Endothelial cell of umbilical vein (primary cell): ENCODE measurements at regions not wholly inside any gene's neighbourhood (a gene's known extent, or its start where the extent isn't known, plus 50 kb on each side); places are given as distances from the start of the nearest gene placed in this dataset.
"Not testable (repeated sequence)": the region's sequence is repeated elsewhere in the genome, so short reads cannot be mapped to it uniquely, and the experiment has no call there.

Experiments
- BruUV-seq: library from RNA; stranded (reverse); fragments of 400-500 nt; replicated peaks from 2 replicates; lab custom pipeline; 2021; lab: Mats Ljungman, UMichigan
- CTCF ChIA-PET: fragments of 300-600, 350-600 bp; sonication (Branson Sonifier 250); formaldehyde crosslinking; loops from one replicate; lab custom pipeline; 2021; ENCODE audit warnings: antibody characterized with exemption, inconsistent platforms; lab: Charles Lee
- POLR2A ChIA-PET: fragments of 300-600, 350-600 bp; sonication (Branson Sonifier 250); formaldehyde crosslinking; loops from one replicate; lab custom pipeline; 2021; ENCODE audit warnings: antibody characterized with exemption, inconsistent platforms; lab: Charles Lee
- DNase-seq: peaks from one replicate; pipeline ENCODE4 v3.0.0-alpha.2; 2011; ENCODE audit warnings: low read depth, low spot score
- FAIRE-seq: peaks from 2 replicates; lab custom pipeline; 2011; peaks lifted over from hg19 to GRCh38; lab: Jason Lieb, UNC
- H2AFZ ChIP-seq: 2 replicates; pipeline ENCODE4 v1.6.0; 2012; ENCODE audit warnings: low read depth, low read length, control low read depth, inconsistent platforms
- H3K27ac ChIP-seq: 2 replicates; pipeline ENCODE4 v1.5.1; 2011; ENCODE audit warnings: low read depth, mild to moderate bottlenecking, control low read depth, low read length, moderate library complexity; ENCODE audit not compliant: insufficient read depth
- H3K27me3 ChIP-seq, 2 experiments: 2 replicates each; pipeline versions ENCODE4 v1.6.0 to v1.6.1; 2011; ENCODE audit warnings: low read length in 2 of 2, mixed read lengths in 1 of 2; ENCODE audit not compliant: control insufficient read depth in 2 of 2, insufficient read depth in 2 of 2
- H3K36me3 ChIP-seq, 2 experiments: 2 replicates in 1 of 2; 3 replicates in 1 of 2; pipeline ENCODE4 v1.5.1; 2011; ENCODE audit warnings: low read length in 2 of 2, mild to moderate bottlenecking in 1 of 2, moderate library complexity in 1 of 2; ENCODE audit not compliant: control insufficient read depth in 2 of 2, insufficient read depth in 2 of 2; ENCODE audit errors: extremely low read depth in 1 of 2
- H3K4me1 ChIP-seq: 3 replicates; pipeline ENCODE4 v1.5.1; 2011; ENCODE audit warnings: mild to moderate bottlenecking, low read length; ENCODE audit not compliant: control insufficient read depth, insufficient read depth; ENCODE audit errors: extremely low read depth
- H3K4me2 ChIP-seq: 2 replicates; pipeline ENCODE4 v1.6.1; 2011; ENCODE audit warnings: low read length, control low read depth, mixed read lengths; ENCODE audit not compliant: insufficient read depth
- H3K4me3 ChIP-seq, 3 experiments: fragments of 200-600 bp in 1 of 3; sonication (generic), shearing (Covaris generic) in 1 of 3; replicated peaks in 1 of 3; 2 replicates each; pipeline ENCODE4 v1.5.1; 2011 to 2016; ENCODE audit warnings: control low read depth in 3 of 3, low read length in 3 of 3, mild to moderate bottlenecking in 2 of 3, inconsistent platforms in 1 of 3, low read depth in 1 of 3, moderate library complexity in 1 of 3; ENCODE audit not compliant: insufficient read depth in 1 of 3
- H3K79me2 ChIP-seq: 2 replicates; pipeline ENCODE4 v1.6.0; 2012; ENCODE audit warnings: low read length, inconsistent platforms; ENCODE audit not compliant: control insufficient read depth, insufficient read depth
- H3K9ac ChIP-seq: replicated peaks from 2 replicates; pipeline ENCODE3; 2011; ENCODE audit warnings: low read length, control low read depth; ENCODE audit not compliant: insufficient read depth; ENCODE audit errors: extremely low read depth
- H3K9me1 ChIP-seq: replicated peaks from 3 replicates; pipeline ENCODE4 v1.6.0; 2011; ENCODE audit warnings: mild to moderate bottlenecking, low read length; ENCODE audit not compliant: control insufficient read depth, insufficient read depth; ENCODE audit errors: extremely low read depth
- H3K9me3 ChIP-seq: replicated peaks from 2 replicates; pipeline ENCODE4 v1.5.1; 2012; ENCODE audit warnings: low read length, inconsistent platforms; ENCODE audit not compliant: control insufficient read depth, insufficient read depth
- H4K20me1 ChIP-seq: replicated peaks from 2 replicates; pipeline ENCODE3; 2011; ENCODE audit warnings: mild to moderate bottlenecking, low read length; ENCODE audit not compliant: control insufficient read depth, insufficient read depth; ENCODE audit errors: extremely low read depth
- POLR2A ChIP-seq: IDR thresholded peaks from 2 replicates; pipeline ENCODE4 v1.6.1; 2012; ENCODE audit warnings: low read depth, mild to moderate bottlenecking, control low read depth, low read length
- dilution Hi-C: fragments of 300-500 bp; cut with MboI; formaldehyde crosslinking; loops from one replicate; pipeline ENCODE4 v1.15.0; 2019; ENCODE audit warnings: low sequenced_read_pairs; ENCODE audit not compliant: extremely low pct_ligation_motif_present
- intact Hi-C: fragments of 100-400 bp; cut with micrococcal nuclease; formaldehyde crosslinking; loops from one replicate; pipeline ENCODE4 v1.10.0; 2022

DNA sequence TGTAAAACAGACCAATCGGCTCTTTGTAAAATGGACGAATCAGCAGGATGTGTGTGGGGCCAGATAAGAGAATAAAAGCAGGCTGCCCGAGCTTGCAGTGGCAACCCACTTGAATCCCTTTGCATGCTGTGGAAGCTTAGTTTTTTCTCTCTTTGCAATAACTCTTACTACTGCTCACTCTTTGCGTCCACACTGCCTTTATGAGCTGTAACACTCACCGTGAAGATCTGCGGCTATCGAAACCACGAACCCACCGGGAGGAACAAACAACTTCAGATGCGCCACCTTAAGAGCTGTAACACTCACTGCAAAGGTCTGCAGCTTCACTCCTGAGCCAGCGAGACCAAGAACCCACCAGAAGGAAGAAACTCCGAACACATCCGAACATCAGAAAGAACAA lies 722.7 kb downstream of the DIAPH3 start:
- H2AFZ ChIP-seq, H3K9me1 ChIP-seq, H3K27ac ChIP-seq, H3K36me3 ChIP-seq, DNase-seq, intact Hi-C loops, dilution Hi-C loops, H3K4me1 ChIP-seq, POLR2A ChIA-PET, FAIRE-seq, H3K27me3 ChIP-seq, H3K4me2 ChIP-seq, H3K4me3 ChIP-seq, H3K9ac ChIP-seq, BruUV-seq, H4K20me1 ChIP-seq, H3K79me2 ChIP-seq, H3K9me3 ChIP-seq, CTCF ChIA-PET: not testable (repeated sequence)

GRCh38 chr13:59441596-59442280 lies 722.0 kb downstream of the DIAPH3 start:
- ChIA-PET CTCF (interaction anchor here (1.1 kb wide), 1 partner anchor 9 kb away, joined by 4 read pairs; no protein-coding TSS in a partner anchor), POLR2A (no interaction called here)
- Histone ChIP-seq H3K27me3 (no peaks in the 10 kb centered on the region), H3K36me3 (no peaks in the 10 kb centered on the region), H3K9ac (no peak overlapping the region), H4K20me1 (no peaks in the 10 kb centered on the region), H3K27ac (no peak overlapping the region), H3K9me1 (no peaks in the 10 kb centered on the region), H2AFZ (no peak overlapping the region), H3K9me3 (no peaks in the 10 kb centered on the region), H3K79me2 (no peaks in the 10 kb centered on the region), H3K4me2 (no peak overlapping the region), H3K4me1 (peaks cover 10% of the 10 kb centered on the region), H3K4me3 (no peak overlapping the region)
- DNase-seq, result no peak
- no peak for TF ChIP-seq POLR2A
- no peak for FAIRE-seq
- no TSS peak for BruUV-seq
- dilution Hi-C loops (no loop called here), intact Hi-C loops (no loop called here)
